NCI-H345 treated with DMSO at 0.1 percent for 48 hours (cell line): ENCODE measurements at regions not wholly inside any gene's neighbourhood (a gene's known extent, or its start where the extent isn't known, plus 50 kb on each side); places are given as distances from the start of the nearest gene placed in this dataset.
A peak's percentile ranks its signal among the peaks of the same experiment; 100 is the strongest.

Source experiments
- DNase-seq: peaks from one replicate; lab custom pipeline; 2025; ENCODE audit not compliant: unreplicated experiment; lab: John Stamatoyannopoulos, UW

GRCh38 chr2:128380061-128380889 lies 61.6 kb upstream of the HS6ST1 start:
- no peak for DNase-seq

DNA sequence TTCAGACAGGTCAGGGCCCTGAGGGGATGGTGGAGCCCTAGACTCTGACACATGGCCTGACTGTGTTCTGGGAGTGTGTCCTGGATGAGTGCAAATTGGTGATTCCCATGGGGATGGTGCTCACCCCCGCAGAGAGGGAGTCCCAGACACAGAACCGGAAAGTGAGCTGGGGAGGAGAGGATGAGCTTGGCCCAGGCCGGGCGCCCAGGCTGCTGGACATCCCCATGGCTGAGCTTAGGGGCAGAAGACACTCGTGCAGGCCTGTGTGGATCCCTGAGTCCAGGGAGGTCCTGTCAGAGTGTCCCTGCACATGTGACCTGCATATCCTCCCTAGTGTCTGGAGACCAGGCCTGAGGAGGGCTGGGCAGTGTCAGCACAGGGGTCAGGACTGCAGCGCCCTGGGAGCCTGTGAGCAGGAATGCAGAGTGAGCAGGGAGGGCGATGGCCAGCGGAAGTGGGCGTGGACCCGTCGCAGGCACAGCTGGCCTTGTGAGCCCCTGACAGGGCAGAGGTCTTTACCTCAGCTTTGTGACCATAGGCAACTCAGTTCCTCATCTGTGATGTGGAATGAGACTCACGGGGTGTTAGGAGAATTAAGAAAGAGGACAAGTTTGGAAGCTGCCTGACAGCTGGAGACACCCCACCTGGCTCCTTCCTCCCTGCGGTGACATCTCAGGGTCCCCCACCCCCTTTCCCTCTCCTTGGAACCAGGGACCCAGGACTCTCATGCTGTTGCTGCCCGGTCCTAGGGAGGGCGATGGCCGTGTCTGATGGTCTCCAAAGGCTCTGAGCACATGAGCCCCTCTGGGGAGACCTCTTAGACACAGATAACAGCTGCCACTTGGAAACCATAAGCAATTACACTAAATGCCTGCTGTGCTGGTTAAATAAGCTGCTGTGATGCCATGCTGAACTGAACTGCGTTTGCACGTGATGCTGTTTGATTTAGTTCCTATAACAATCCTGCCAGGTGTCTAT lies 62.6 kb upstream of the HS6ST1 start:
- peak; percentile 95 for DNase-seq

DNA sequence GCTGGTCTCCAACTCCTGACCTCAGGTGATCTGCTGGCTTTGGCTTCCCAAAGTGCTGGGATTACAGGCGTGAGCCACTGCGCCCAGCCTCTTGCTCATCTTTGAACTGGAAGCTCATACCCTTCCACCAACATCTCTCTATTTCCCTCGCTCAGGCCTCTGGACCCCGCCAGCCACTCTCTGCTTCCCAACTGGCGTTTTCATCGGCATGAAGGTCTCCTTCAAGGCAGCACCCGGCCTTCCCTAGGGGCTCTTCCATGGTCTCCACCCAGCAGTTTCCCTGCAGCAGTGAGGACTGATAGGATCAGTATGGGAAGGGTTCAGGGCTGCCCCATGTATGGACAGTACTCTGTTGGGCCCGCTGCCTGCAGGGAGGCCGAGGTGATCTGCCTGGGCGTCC lies 65.8 kb upstream of the HS6ST1 start:
- DNase-seq, result no peak

- DNase-seq, result no peak
These were observed 66.3 kb upstream of the HS6ST1 start for GRCh38 chr2:128384956-128385355.

GRCh38 chr2:128385365-128385764 lies 66.7 kb upstream of the HS6ST1 start:
- no peak for DNase-seq

- DNase-seq, result no peak
These were observed 67.4 kb upstream of the HS6ST1 start for GRCh38 chr2:128386066-128386465.

DNA sequence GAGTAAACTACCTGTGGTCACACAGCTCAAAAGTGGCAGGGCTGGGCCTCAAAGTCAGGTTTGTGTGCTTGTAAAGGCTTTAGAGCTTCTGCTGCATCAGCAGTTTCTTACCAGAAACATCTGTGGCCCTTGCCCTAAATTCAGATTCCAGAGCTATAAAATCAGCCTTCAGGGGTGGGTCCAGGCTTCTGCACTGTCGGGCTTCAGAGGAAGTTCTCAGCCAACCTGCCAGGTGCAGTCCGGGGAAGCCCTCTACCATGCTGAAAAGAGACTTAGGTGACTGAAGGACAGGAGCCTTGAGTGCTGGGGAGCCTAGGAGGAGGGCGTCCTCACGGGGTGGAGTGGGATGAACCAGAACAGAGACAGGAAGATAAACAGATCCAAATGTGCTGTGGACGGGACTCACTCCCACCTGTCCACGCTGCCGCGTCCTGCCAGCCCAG lies 69.9 kb upstream of the HS6ST1 start:
- no peak for DNase-seq

GRCh38 chr2:128389388-128390086 lies 70.9 kb upstream of the HS6ST1 start:
- DNase-seq, result no peak

DNA sequence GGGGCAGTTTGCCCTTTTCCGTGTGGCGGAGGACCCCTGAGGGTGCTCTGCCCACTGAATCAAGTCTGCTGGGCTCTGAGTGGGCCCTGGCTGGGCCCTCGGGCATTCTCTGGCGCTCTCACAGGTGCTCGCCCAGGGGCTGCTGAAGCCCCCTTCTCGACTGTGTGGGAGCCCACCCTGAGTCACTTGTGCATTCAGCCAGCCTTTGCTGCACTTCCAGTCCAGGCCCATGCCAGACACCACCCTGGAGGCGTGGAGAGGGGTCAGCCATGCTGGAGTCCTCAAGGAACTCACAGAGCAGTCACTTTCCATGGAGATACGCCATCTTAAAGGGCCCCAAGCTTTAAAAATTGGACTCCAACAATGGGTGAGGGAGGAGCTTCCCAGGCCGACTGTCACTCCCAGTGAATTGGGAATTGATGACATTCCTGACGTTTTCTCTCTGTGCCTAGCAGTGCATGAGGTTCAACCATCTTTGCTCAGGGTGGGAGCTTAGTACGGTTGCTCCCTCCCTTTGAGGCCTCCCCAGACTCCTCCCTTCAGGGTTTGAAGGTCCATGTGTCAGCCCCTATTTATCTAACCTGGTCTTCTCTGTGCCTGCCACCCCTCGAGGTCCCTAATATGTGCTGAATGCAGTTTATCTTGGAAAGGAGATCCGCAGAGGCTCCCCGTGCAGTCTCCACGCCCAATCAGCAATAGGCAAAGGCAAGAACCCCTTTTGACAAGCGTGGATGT lies 71.8 kb upstream of the HS6ST1 start:
- no peak for DNase-seq

GRCh38 chr2:128390991-128391630 lies 72.4 kb upstream of the HS6ST1 start:
- DNase-seq, result no peak

DNA sequence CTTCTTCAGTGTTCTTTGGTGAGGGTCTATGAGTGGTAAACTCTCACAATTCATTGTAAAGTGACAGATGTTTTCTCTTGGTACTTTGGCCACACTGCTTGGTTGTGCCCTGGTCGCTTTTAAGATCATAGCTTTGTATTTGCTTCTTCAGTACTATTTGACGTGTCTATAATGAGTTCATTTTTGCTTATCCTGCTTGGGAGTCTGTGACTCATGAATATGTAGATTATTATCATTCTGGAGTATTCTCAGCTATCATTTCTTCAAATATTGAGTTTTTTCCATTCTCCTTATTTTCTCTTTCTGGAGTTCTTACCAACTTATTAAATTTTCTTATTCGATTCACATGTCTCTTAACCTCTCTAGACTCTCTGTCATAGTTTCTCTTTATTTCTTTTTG lies 73.0 kb upstream of the HS6ST1 start:
- no peak for DNase-seq

- DNase-seq, result no peak
These were observed 73.5 kb upstream of the HS6ST1 start for GRCh38 chr2:128392207-128392606.

- no peak for DNase-seq
These were observed 75.5 kb upstream of the HS6ST1 start for GRCh38 chr2:128394007-128394730.

GRCh38 chr2:128395196-128395595 lies 76.5 kb upstream of the HS6ST1 start:
- DNase-seq, result no peak

GRCh38 chr2:128395640-128396499 lies 77.2 kb upstream of the HS6ST1 start:
- no peak for DNase-seq

GRCh38 chr2:128396500-128396891 lies 77.8 kb upstream of the HS6ST1 start:
- peak; percentile 45 for DNase-seq

- DNase-seq, result no peak
These were observed 78.3 kb upstream of the HS6ST1 start for GRCh38 chr2:128396946-128397345.

DNA sequence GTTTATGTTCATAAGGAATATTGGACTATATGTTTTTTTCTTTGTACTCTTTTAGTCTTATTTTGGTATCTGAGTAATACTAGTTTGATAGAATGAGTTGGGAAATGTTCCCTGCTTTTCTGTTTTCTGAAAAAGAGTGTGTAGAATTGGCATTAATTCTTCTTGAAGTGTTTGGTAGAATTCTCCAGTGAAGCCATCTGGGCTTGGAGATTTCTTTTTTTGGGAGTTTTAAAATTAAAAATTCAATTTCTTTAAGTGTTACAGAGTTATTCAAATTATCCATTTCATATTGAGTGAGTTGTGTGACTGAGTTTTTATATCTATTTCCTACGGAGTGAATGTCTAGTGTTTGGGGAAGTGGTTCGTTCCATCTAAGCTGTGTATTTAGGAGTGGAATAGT lies 80.6 kb upstream of the HS6ST1 start:
- DNase-seq, result no peak
